IMR-90 (cell line): ENCODE measurements at regions not wholly inside any gene's neighbourhood (a gene's known extent, or its start where the extent isn't known, plus 50 kb on each side); places are given as distances from the start of the nearest gene placed in this dataset.
A peak's percentile ranks its signal among the peaks of the same experiment; 100 is the strongest.

Source experiments
- ATAC-seq: fragments of 200-7000 bp; cut with Tn5 transposase; 2 replicates; pipeline ENCODE4 v1.9.1; 2020; ENCODE audit warnings: low read depth, mild to moderate bottlenecking, moderate library complexity
- BruUV-seq: library from RNA; stranded (reverse); fragments of 400-500 nt; replicated peaks from 2 replicates; lab custom pipeline; 2021; lab: Mats Ljungman, UMichigan
- CTCF ChIA-PET: fragments of 300-600 bp; formaldehyde crosslinking; extraction: SDS; loops from one replicate; lab custom pipeline; 2021; ENCODE audit warnings: antibody characterized with exemption; lab: Yijun Ruan, JAX
- POLR2A ChIA-PET: fragments of 300-600 bp; sonication (Branson Sonifier 250); formaldehyde crosslinking; loops from one replicate; lab custom pipeline; 2022; ENCODE audit warnings: antibody characterized with exemption; ENCODE audit not compliant: unreplicated experiment; lab: Charles Lee
- DNase-seq: peaks from one replicate; pipeline ENCODE4 v3.0.0; 2013
- H2AFZ ChIP-seq: replicated peaks from 2 replicates; pipeline ENCODE3; 2013; ENCODE audit warnings: low read length, mild to moderate bottlenecking; ENCODE audit not compliant: poor library complexity
- H2AK5ac ChIP-seq: 2 replicates; pipeline ENCODE4 v1.6.1; 2013; ENCODE audit warnings: low read depth, low read length, inconsistent platforms
- H2AK9ac ChIP-seq: replicated peaks from 2 replicates; pipeline ENCODE3; 2013; ENCODE audit warnings: mild to moderate bottlenecking, low read depth, low read length, moderate library complexity; ENCODE audit not compliant: poor library complexity
- H2BK120ac ChIP-seq: 2 replicates; pipeline ENCODE4 v1.6.1; 2013; ENCODE audit warnings: low read depth, low read length, inconsistent platforms
- H2BK15ac ChIP-seq: 3 replicates; pipeline ENCODE4 v1.6.1; 2013; ENCODE audit warnings: low read depth, low read length, inconsistent platforms
- H2BK20ac ChIP-seq: 2 replicates; pipeline ENCODE4 v1.6.1; 2013; ENCODE audit warnings: low read depth, mild to moderate bottlenecking, inconsistent platforms, low read length, moderate library complexity
- H2BK5ac ChIP-seq: 2 replicates; pipeline ENCODE4 v1.6.1; 2013; ENCODE audit warnings: mild to moderate bottlenecking, low read depth, low read length, inconsistent platforms; ENCODE audit not compliant: poor library complexity, severe bottlenecking
- H3K14ac ChIP-seq: replicated peaks from 2 replicates; pipeline ENCODE4 v1.6.1; 2013; ENCODE audit warnings: low read depth, low read length, inconsistent platforms
- H3K18ac ChIP-seq: 2 replicates; pipeline ENCODE4 v1.6.1; 2013; ENCODE audit warnings: low read depth, low read length, control low read depth
- H3K23ac ChIP-seq: 2 replicates; pipeline ENCODE4 v1.6.1; 2013; ENCODE audit warnings: low read depth, low read length, inconsistent platforms
- H3K27ac ChIP-seq: 2 replicates; pipeline ENCODE4 v1.5.1; 2013; ENCODE audit warnings: mild to moderate bottlenecking, control low read depth, low read length; ENCODE audit not compliant: insufficient read depth
- H3K27me3 ChIP-seq: 2 replicates; pipeline ENCODE4 v1.6.1; 2013; ENCODE audit warnings: low read length; ENCODE audit not compliant: control insufficient read depth, insufficient read depth
- H3K36me3 ChIP-seq: 2 replicates; pipeline ENCODE4 v1.6.1; 2013; ENCODE audit warnings: low read length, mixed read lengths; ENCODE audit not compliant: control insufficient read depth, insufficient read depth
- H3K4ac ChIP-seq: 2 replicates; pipeline ENCODE4 v1.6.1; 2013; ENCODE audit warnings: low read depth, low read length, inconsistent platforms
- H3K4me1 ChIP-seq: 2 replicates; pipeline ENCODE4 v1.6.1; 2013; ENCODE audit warnings: low read length, mixed read lengths; ENCODE audit not compliant: control insufficient read depth, insufficient read depth
- H3K4me2 ChIP-seq: 2 replicates; pipeline ENCODE4 v1.6.1; 2013; ENCODE audit warnings: low read depth, mild to moderate bottlenecking, control low read depth, low read length, moderate library complexity
- H3K4me3 ChIP-seq: 2 replicates; pipeline ENCODE4 v1.5.1; 2013; ENCODE audit warnings: low read depth, mild to moderate bottlenecking, control low read depth, low read length, moderate library complexity; ENCODE audit not compliant: insufficient read depth
- H3K56ac ChIP-seq: 2 replicates; pipeline ENCODE4 v1.6.1; 2013; ENCODE audit warnings: low read length, inconsistent platforms; ENCODE audit not compliant: insufficient read depth; ENCODE audit errors: extremely low read depth
- H3K79me1 ChIP-seq, 2 experiments: 2 replicates each; pipeline ENCODE4 v1.6.1; 2013; ENCODE audit warnings: low read length in 2 of 2, inconsistent platforms in 1 of 2, low read depth in 1 of 2
- H3K9ac ChIP-seq: 2 replicates; pipeline ENCODE4 v1.6.1; 2013; ENCODE audit warnings: low read depth, low read length, control low read depth
- H3K9me1 ChIP-seq: 2 replicates; pipeline ENCODE4 v1.6.1; 2013; ENCODE audit warnings: low read length, inconsistent platforms; ENCODE audit not compliant: insufficient read depth
- H3K9me3 ChIP-seq: 2 replicates; pipeline ENCODE4 v1.6.1; 2013; ENCODE audit warnings: low read length; ENCODE audit not compliant: control insufficient read depth, insufficient read depth
- H4K20me1 ChIP-seq: 2 replicates; pipeline ENCODE4 v1.6.1; 2013; ENCODE audit warnings: low read length, inconsistent platforms; ENCODE audit not compliant: insufficient read depth
- H4K5ac ChIP-seq: 2 replicates; pipeline ENCODE4 v1.6.1; 2013; ENCODE audit warnings: mild to moderate bottlenecking, low read depth, low read length, control low read depth
- H4K8ac ChIP-seq, 2 experiments: 2 replicates each; pipeline ENCODE4 v1.6.1; 2013; ENCODE audit warnings: low read depth in 2 of 2, low read length in 2 of 2, control low read depth in 1 of 2, inconsistent platforms in 1 of 2
- H4K91ac ChIP-seq: 2 replicates; pipeline ENCODE4 v1.6.1; 2013; ENCODE audit warnings: low read depth, low read length, inconsistent platforms; ENCODE audit not compliant: insufficient read depth
- CEBPB ChIP-seq: IDR thresholded peaks from 2 replicates; pipeline ENCODE4 v1.6.1; 2012; ENCODE audit warnings: low read depth, low read length, improper control_type of control experiment
- FOS ChIP-seq: fragments of 150-350 bp; IDR thresholded peaks from 2 replicates; pipeline ENCODE4 v1.6.1; 2016; ENCODE audit warnings: low read depth, low read length
- MAFK ChIP-seq: IDR thresholded peaks from 2 replicates; pipeline ENCODE4 v1.6.1; 2012; ENCODE audit warnings: low read depth, low read length, improper control_type of control experiment
- MXI1 ChIP-seq: IDR thresholded peaks from 2 replicates; pipeline ENCODE4 v1.6.1; 2012; ENCODE audit warnings: low read depth, mild to moderate bottlenecking, low read length, moderate library complexity, borderline replicate concordance
- NFE2L2 ChIP-seq: fragments of 150-350 bp; IDR thresholded peaks from 2 replicates; pipeline ENCODE4 v1.6.1; 2016; ENCODE audit warnings: low read depth, mild to moderate bottlenecking, low read length
- POLR2A ChIP-seq: IDR thresholded peaks from 2 replicates; pipeline ENCODE4 v1.6.1; 2012; ENCODE audit warnings: mild to moderate bottlenecking, low read depth, low read length
- RCOR1 ChIP-seq: IDR thresholded peaks from 2 replicates; pipeline ENCODE4 v1.6.1; 2012; ENCODE audit warnings: mild to moderate bottlenecking, low read length, improper control_type of control experiment; ENCODE audit not compliant: insufficient replicate concordance
- SMC3 ChIP-seq: fragments of 150-350 bp; IDR thresholded peaks from 2 replicates; pipeline ENCODE4 v1.6.1; 2016; ENCODE audit warnings: low read depth, mild to moderate bottlenecking, antibody characterized with exemption, low read length, moderate library complexity
- WGBS, 2 experiments: methylation state at CpG; one replicate each; pipeline versions ENCODE4 v1.1.5 to v1.1.7; 2013; ENCODE audit warnings: missing lambda C conversion rate in 2 of 2; ENCODE audit not compliant: insufficient read length in 1 of 2; ENCODE audit errors: extremely low coverage in 2 of 2; 5-methylcytosine and 5-hydroxymethylcytosine counted together
- dilution Hi-C: fragments of 300-500 bp; cut with HindIII; formaldehyde crosslinking; loops from one replicate; pipeline ENCODE4 v1.14.3; 2018; ENCODE audit warnings: low sequenced_read_pairs; ENCODE audit not compliant: unreplicated experiment
- in situ Hi-C: fragments of 300-500 bp; cut with MboI; formaldehyde crosslinking; loops from 3 replicates; pipeline ENCODE4 v1.14.3; 2019; ENCODE audit warnings: low sequenced_read_pairs, inconsistent platforms, mixed read lengths
- intact Hi-C: fragments of 100-400 bp; cut with micrococcal nuclease; formaldehyde crosslinking; loops from 2 replicates; pipeline ENCODE4 v1.10.0; 2022
- TF ChIP-seq, protein P1 (sequence below): conservative IDR thresholded peaks from 2 replicates; pipeline ENCODE4 v1.5.1; 2012; ENCODE audit warnings: mild to moderate bottlenecking, low read depth, low read length, improper control_type of control experiment

DNA sequence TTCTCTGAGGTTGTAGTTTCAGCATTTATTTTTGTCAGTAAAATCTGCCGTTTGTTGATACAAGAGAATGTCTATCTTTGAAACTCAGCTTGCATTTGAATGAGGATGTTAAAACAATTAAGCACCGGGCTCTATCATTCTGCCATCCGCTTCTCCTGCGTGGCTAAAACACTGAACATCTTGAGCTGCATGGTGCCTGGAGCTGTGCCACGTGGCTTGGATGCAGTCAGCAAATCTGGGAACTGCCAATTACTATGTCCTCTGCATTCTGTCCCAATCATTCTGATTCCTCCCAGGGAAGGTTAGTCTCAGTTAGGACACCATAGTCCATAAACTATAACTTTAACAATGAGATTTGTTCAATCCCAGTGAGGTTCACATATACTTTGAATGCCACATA lies 598.4 kb downstream of the FBXO15 start:
- H3K14ac ChIP-seq: no peak overlapping the region
- H3K18ac ChIP-seq: no peak overlapping the region
- H3K27ac ChIP-seq: no peak overlapping the region
- no peaks in the 10 kb centered on the region for H4K20me1 ChIP-seq
- DNase-seq (peak; percentile 1), ATAC-seq (no peak)
- no peak overlapping the region for H3K4ac ChIP-seq
- no peak overlapping the region for H2BK5ac ChIP-seq
- no peak overlapping the region for H4K91ac ChIP-seq
- no peak overlapping the region for H2AFZ ChIP-seq
- no peak overlapping the region for H3K56ac ChIP-seq
- intact Hi-C loops (no loop called here), in situ Hi-C loops (no loop called here), dilution Hi-C loops (no loop called here)
- no peaks in the 10 kb centered on the region for H3K36me3 ChIP-seq
- no peak overlapping the region for H2BK120ac ChIP-seq
- H3K23ac ChIP-seq: no peak overlapping the region
- no peaks in the 10 kb centered on the region for H3K9me1 ChIP-seq
- no peak overlapping the region for H2BK20ac ChIP-seq
- H3K27me3 ChIP-seq: no peaks in the 10 kb centered on the region
- no peak overlapping the region for H3K9ac ChIP-seq
- no peaks in the 10 kb centered on the region for H3K9me3 ChIP-seq
- ChIA-PET CTCF (no interaction called here), POLR2A (no interaction called here)
- BruUV-seq: no TSS peak
- H2AK5ac ChIP-seq: no peak overlapping the region
- 42% methylated on average over 3 of the region's 5 CpGs; no CpG with 5 or more reads in 1 of the 2 experiments for WGBS, 2 experiments
- no peak overlapping the region for H3K4me3 ChIP-seq
- no peaks in the 10 kb centered on the region; the same call in 1 of the 2 replicates for H3K4me1 ChIP-seq
- no peak overlapping the region for H2AK9ac ChIP-seq
- H4K8ac ChIP-seq: no peak overlapping the region
- H3K79me1 ChIP-seq: no peaks in the 10 kb centered on the region
- no peak for TF ChIP-seq NFE2L2
- no peak for TF ChIP-seq MAFK
- no peak for TF ChIP-seq SMC3
- no peak for TF ChIP-seq RCOR1
- TF ChIP-seq POLR2A: no peak
- TF ChIP-seq MXI1: no peak
- TF ChIP-seq, protein P1, sequence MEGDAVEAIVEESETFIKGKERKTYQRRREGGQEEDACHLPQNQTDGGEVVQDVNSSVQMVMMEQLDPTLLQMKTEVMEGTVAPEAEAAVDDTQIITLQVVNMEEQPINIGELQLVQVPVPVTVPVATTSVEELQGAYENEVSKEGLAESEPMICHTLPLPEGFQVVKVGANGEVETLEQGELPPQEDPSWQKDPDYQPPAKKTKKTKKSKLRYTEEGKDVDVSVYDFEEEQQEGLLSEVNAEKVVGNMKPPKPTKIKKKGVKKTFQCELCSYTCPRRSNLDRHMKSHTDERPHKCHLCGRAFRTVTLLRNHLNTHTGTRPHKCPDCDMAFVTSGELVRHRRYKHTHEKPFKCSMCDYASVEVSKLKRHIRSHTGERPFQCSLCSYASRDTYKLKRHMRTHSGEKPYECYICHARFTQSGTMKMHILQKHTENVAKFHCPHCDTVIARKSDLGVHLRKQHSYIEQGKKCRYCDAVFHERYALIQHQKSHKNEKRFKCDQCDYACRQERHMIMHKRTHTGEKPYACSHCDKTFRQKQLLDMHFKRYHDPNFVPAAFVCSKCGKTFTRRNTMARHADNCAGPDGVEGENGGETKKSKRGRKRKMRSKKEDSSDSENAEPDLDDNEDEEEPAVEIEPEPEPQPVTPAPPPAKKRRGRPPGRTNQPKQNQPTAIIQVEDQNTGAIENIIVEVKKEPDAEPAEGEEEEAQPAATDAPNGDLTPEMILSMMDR: no peak
- no peak for TF ChIP-seq FOS
- TF ChIP-seq CEBPB: no peak
- H4K5ac ChIP-seq: no peak overlapping the region
- H3K4me2 ChIP-seq: no peak overlapping the region
- no peak overlapping the region for H2BK15ac ChIP-seq
